NCI-H1694 treated with DMSO at 0.1 percent for 48 hours (cell line): ENCODE measurements at regions not wholly inside any gene's neighbourhood (a gene's known extent, or its start where the extent isn't known, plus 50 kb on each side); places are given as distances from the start of the nearest gene placed in this dataset.

ENCODE experiments used
- DNase-seq: peaks from one replicate; lab custom pipeline; 2025; lab: John Stamatoyannopoulos, UW

- no peak for DNase-seq
These were observed 366.2 kb downstream of the TFAP2A start for GRCh38 chr6:10048370-10049297.

- DNase-seq: no peak
These were observed 372.6 kb downstream of the TFAP2A start for GRCh38 chr6:10042280-10042679.

- no peak for DNase-seq
These were observed 381.5 kb downstream of the TFAP2A start for GRCh38 chr6:10033223-10033829.

- no peak for DNase-seq
These were observed 383.3 kb downstream of the TFAP2A start for GRCh38 chr6:10031617-10032016.

- DNase-seq: peak; percentile 22
These were observed 383.8 kb downstream of the TFAP2A start for GRCh38 chr6:10030942-10031537.

GRCh38 chr6:10028222-10028621, 386.7 kb downstream of the TFAP2A start:
- DNase-seq: no peak

GRCh38 chr6:10019851-10020250, 395.0 kb downstream of the TFAP2A start:
- DNase-seq: no peak

GRCh38 chr6:10014557-10014956, 400.3 kb downstream of the TFAP2A start:
- no peak for DNase-seq

GRCh38 chr6:10000551-10000950, 414.3 kb downstream of the TFAP2A start:
- DNase-seq: no peak

GRCh38 chr6:9999796-10000195, 415.1 kb downstream of the TFAP2A start:
- no peak for DNase-seq

GRCh38 chr6:9986273-9986672, 428.6 kb downstream of the TFAP2A start:
- no peak for DNase-seq

- DNase-seq: no peak
These were observed 429.4 kb downstream of the TFAP2A start for GRCh38 chr6:9985481-9985880.

- DNase-seq: no peak
These were observed 430.3 kb downstream of the TFAP2A start for GRCh38 chr6:9984607-9985006.

- no peak for DNase-seq
These were observed 431.7 kb downstream of the TFAP2A start for GRCh38 chr6:9983168-9983567.

GRCh38 chr6:9982215-9982614, 432.7 kb downstream of the TFAP2A start:
- no peak for DNase-seq

GRCh38 chr6:9979996-9980395, 434.9 kb downstream of the TFAP2A start:
- no peak for DNase-seq

- no peak for DNase-seq
These were observed 436.4 kb downstream of the TFAP2A start for GRCh38 chr6:9978480-9978879.

GRCh38 chr6:9977411-9977810, 437.5 kb downstream of the TFAP2A start:
- no peak for DNase-seq

- DNase-seq: no peak
These were observed 453.2 kb downstream of the TFAP2A start for GRCh38 chr6:9961646-9962045.

- no peak for DNase-seq
These were observed 457.6 kb downstream of the TFAP2A start for GRCh38 chr6:9957215-9957759.

GRCh38 chr6:9948678-9949077, 466.2 kb downstream of the TFAP2A start:
- DNase-seq: no peak

- no peak for DNase-seq
These were observed 470.9 kb downstream of the TFAP2A start for GRCh38 chr6:9943986-9944385.

GRCh38 chr6:9943026-9943425, 471.8 kb downstream of the TFAP2A start:
- DNase-seq: no peak
